ENCODE measurements at regions not wholly inside any gene's neighbourhood (a gene's known extent, or its start where the extent isn't known, plus 50 kb on each side); places are given as distances from the start of the nearest gene placed in this dataset.

DNA sequence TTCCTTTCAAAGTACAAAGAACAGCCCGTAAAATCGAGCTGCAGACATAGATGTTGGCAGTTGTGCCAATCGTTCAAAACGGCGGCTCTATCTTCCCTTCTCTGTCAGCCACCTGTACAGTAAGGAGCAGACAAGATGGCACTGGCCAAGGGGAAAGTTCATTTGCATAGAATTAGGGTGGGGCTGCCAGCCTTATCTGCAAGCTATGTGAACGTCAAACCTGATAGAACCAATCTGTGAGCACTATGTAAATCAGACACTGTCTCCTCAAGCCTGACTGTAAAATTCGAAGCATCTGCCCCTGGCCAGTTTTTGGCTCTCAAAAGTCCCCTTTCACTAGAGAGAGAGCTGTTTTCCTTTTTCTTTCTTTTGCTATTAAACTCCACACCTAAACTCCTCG is 374.5 kb downstream of the EPM2A start:
- TF ChIP-seq CTCF (conservative IDR thresholded peaks at IDR 0.05; ENCODE audit: low read depth in 2 of 2) (no peak), POLR2AphosphoS5 (IDR thresholded peaks at IDR 0.05; ENCODE audit: low read depth) (no peak), JUNB (IDR thresholded peaks at IDR 0.05; ENCODE audit: unreplicated experiment) (no peak), NANOG (IDR thresholded peaks at IDR 0.05; ENCODE audit: borderline replicate concordance) (no peak), EZH2 (IDR thresholded peaks at IDR 0.05; ENCODE audit: low read depth, unreplicated experiment) (no peak), STAT1 (IDR thresholded peaks at IDR 0.05; ENCODE audit: unreplicated experiment) (no peak), CREB1 (CRISPR knock-in tag; IDR thresholded peaks at IDR 0.05; ENCODE audit: low read depth) (no peak), ZNF462 (CRISPR knock-in tag; IDR thresholded peaks at IDR 0.05) (no peak), EZH2phosphoT487 (IDR thresholded peaks at IDR 0.05; ENCODE audit: unreplicated experiment) (no peak), ZNF331 (CRISPR knock-in tag; IDR thresholded peaks at IDR 0.05; ENCODE audit: low read depth) (no peak)
- TF ChIP-seq, protein P1, sequence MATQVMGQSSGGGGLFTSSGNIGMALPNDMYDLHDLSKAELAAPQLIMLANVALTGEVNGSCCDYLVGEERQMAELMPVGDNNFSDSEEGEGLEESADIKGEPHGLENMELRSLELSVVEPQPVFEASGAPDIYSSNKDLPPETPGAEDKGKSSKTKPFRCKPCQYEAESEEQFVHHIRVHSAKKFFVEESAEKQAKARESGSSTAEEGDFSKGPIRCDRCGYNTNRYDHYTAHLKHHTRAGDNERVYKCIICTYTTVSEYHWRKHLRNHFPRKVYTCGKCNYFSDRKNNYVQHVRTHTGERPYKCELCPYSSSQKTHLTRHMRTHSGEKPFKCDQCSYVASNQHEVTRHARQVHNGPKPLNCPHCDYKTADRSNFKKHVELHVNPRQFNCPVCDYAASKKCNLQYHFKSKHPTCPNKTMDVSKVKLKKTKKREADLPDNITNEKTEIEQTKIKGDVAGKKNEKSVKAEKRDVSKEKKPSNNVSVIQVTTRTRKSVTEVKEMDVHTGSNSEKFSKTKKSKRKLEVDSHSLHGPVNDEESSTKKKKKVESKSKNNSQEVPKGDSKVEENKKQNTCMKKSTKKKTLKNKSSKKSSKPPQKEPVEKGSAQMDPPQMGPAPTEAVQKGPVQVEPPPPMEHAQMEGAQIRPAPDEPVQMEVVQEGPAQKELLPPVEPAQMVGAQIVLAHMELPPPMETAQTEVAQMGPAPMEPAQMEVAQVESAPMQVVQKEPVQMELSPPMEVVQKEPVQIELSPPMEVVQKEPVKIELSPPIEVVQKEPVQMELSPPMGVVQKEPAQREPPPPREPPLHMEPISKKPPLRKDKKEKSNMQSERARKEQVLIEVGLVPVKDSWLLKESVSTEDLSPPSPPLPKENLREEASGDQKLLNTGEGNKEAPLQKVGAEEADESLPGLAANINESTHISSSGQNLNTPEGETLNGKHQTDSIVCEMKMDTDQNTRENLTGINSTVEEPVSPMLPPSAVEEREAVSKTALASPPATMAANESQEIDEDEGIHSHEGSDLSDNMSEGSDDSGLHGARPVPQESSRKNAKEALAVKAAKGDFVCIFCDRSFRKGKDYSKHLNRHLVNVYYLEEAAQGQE (IDR thresholded peaks at IDR 0.05; ENCODE audit: unreplicated experiment) = no peak
- TF ChIP-seq, protein P2, sequence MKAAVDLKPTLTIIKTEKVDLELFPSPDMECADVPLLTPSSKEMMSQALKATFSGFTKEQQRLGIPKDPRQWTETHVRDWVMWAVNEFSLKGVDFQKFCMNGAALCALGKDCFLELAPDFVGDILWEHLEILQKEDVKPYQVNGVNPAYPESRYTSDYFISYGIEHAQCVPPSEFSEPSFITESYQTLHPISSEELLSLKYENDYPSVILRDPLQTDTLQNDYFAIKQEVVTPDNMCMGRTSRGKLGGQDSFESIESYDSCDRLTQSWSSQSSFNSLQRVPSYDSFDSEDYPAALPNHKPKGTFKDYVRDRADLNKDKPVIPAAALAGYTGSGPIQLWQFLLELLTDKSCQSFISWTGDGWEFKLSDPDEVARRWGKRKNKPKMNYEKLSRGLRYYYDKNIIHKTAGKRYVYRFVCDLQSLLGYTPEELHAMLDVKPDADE (IDR thresholded peaks at IDR 0.05) = no peak

Data from GM23338 (cell line).